GM12878 (cell line): ENCODE measurements at regions not wholly inside any gene's neighbourhood (a gene's known extent, or its start where the extent isn't known, plus 50 kb on each side); places are given as distances from the start of the nearest gene placed in this dataset.

Experiments used
- ATAC-seq: fragments of 200-7000 bp; cut with Tn5 transposase; 3 replicates; pipeline ENCODE4 v1.9.1; 2020; ENCODE audit warnings: mild to moderate bottlenecking, moderate library complexity
- BruUV-seq: library from RNA; stranded (reverse); fragments of 400-500 nt; replicated peaks from 2 replicates; lab custom pipeline; 2021; lab: Mats Ljungman, UMichigan
- CTCF ChIA-PET: fragments of 300-600 bp; sonication (Branson Sonifier 250); formaldehyde crosslinking; extraction: SDS; loops from one replicate; lab custom pipeline; 2021; ENCODE audit warnings: inconsistent platforms; lab: Yijun Ruan, JAX
- POLR2A ChIA-PET: fragments of 350-600 bp; formaldehyde crosslinking; extraction: SDS; loops from one replicate; lab custom pipeline; 2021; ENCODE audit warnings: inconsistent platforms; lab: Charles Lee
- RAD21 ChIA-PET: fragments of 300-600 bp; sonication (Branson Sonifier 250); formaldehyde crosslinking; loops from one replicate; lab custom pipeline; 2023; ENCODE audit warnings: antibody characterized with exemption; ENCODE audit not compliant: unreplicated experiment; lab: Charles Lee
- SMC1A ChIA-PET: fragments of 300-600 bp; sonication (Branson Sonifier 250); formaldehyde crosslinking; loops from one replicate; lab custom pipeline; 2023; ENCODE audit not compliant: unreplicated experiment, uncharacterized antibody; lab: Charles Lee
- DNase-seq: peaks from one replicate; pipeline ENCODE4 v3.0.0-alpha.2; 2011; ENCODE audit warnings: low read depth, low spot score
- FAIRE-seq: peaks from 3 replicates; lab custom pipeline; 2011; peaks lifted over from hg19 to GRCh38; lab: Jason Lieb, UNC
- H2AFZ ChIP-seq: 2 replicates; pipeline ENCODE4 v1.6.0; 2011; ENCODE audit warnings: low read depth, low read length, control low read depth; ENCODE audit not compliant: control insufficient read depth
- H3K27ac ChIP-seq: 2 replicates; pipeline ENCODE4 v1.5.1; 2011; ENCODE audit warnings: control low read depth; ENCODE audit not compliant: control insufficient read depth, insufficient read depth
- H3K27me3 ChIP-seq, 2 experiments: replicated peaks in 1 of 2; 2 replicates each; pipeline versions ENCODE4 v1.6.0 to v1.6.1; 2011; ENCODE audit warnings: low read length in 1 of 2; ENCODE audit not compliant: control insufficient read depth in 2 of 2, insufficient read depth in 2 of 2
- H3K36me3 ChIP-seq, 2 experiments: 2 replicates each; pipeline ENCODE4 v1.5.1; 2011; ENCODE audit warnings: low read length in 1 of 2; ENCODE audit not compliant: control insufficient read depth in 2 of 2, insufficient read depth in 2 of 2
- H3K4me1 ChIP-seq: 2 replicates; pipeline ENCODE4 v1.6.1; 2011; ENCODE audit warnings: mild to moderate bottlenecking, low read length, moderate library complexity, mixed read lengths; ENCODE audit not compliant: control insufficient read depth, insufficient read depth
- H3K4me2 ChIP-seq: 2 replicates; pipeline ENCODE4 v1.6.0; 2011; ENCODE audit warnings: control low read depth; ENCODE audit not compliant: control insufficient read depth, insufficient read depth
- H3K4me3 ChIP-seq: fragments of 200-600 bp; sonication (generic); 2 replicates; pipeline ENCODE4 v1.5.1; 2016
- H3K79me2 ChIP-seq: 2 replicates; pipeline ENCODE4 v1.6.0; 2011; ENCODE audit warnings: low read length; ENCODE audit not compliant: control insufficient read depth, insufficient read depth
- H3K9ac ChIP-seq: 2 replicates; pipeline ENCODE4 v1.8.0; 2011; ENCODE audit warnings: low read length, control low read depth, mixed read lengths; ENCODE audit not compliant: control insufficient read depth, insufficient read depth
- H3K9me3 ChIP-seq: replicated peaks from 3 replicates; pipeline ENCODE4 v1.5.1; 2011; ENCODE audit warnings: mild to moderate bottlenecking, low read length; ENCODE audit not compliant: control insufficient read depth, insufficient read depth
- H4K20me1 ChIP-seq: 2 replicates; pipeline ENCODE4 v1.6.0; 2011; ENCODE audit not compliant: control insufficient read depth, insufficient read depth
- FOXK2 ChIP-seq: fragments of 450-650 bp; IDR thresholded peaks from 2 replicates; pipeline ENCODE4 v1.6.1; 2017; ENCODE audit warnings: mild to moderate bottlenecking, moderate library complexity
- MYC ChIP-seq: IDR thresholded peaks from 2 replicates; pipeline ENCODE4 v1.6.1; 2011; ENCODE audit warnings: mild to moderate bottlenecking, low read length, moderate library complexity, inconsistent platforms; ENCODE audit not compliant: insufficient read depth, insufficient replicate concordance, insufficient read length, severe bottlenecking
- RUNX3 ChIP-seq: IDR thresholded peaks from 2 replicates; pipeline ENCODE4 v1.6.1; 2012; ENCODE audit warnings: low read length, inconsistent platforms
- TCF12 ChIP-seq: IDR thresholded peaks from 2 replicates; pipeline ENCODE4 v1.6.1; 2011; ENCODE audit warnings: low read depth, mild to moderate bottlenecking, low read length
- WRNIP1 ChIP-seq: IDR thresholded peaks from 2 replicates; pipeline ENCODE4 v1.6.1; 2011; ENCODE audit warnings: low read depth, low read length, improper control_type of control experiment, borderline replicate concordance
- WGBS: methylation state at CpG from one replicate; pipeline ENCODE4 v1.1.6; 2016; ENCODE audit warnings: low lambda C conversion rate; ENCODE audit not compliant: insufficient replicate concordance, insufficient coverage; ENCODE audit errors: missing lambda C conversion rate; 5-methylcytosine and 5-hydroxymethylcytosine counted together
- in situ Hi-C: fragments of 300-500 bp; cut with MboI; formaldehyde crosslinking; loops from 9 replicates; pipeline ENCODE4 v1.14.3; 2018; ENCODE audit warnings: mixed read lengths
- intact Hi-C: fragments of 100-400 bp; cut with micrococcal nuclease; formaldehyde crosslinking; loops from one replicate; pipeline ENCODE4 v1.14.2; 2022; ENCODE audit not compliant: unreplicated experiment
- TF ChIP-seq, protein P1 (sequence below), 3 experiments: IDR thresholded peaks in 2 of 3; conservative IDR thresholded peaks in 1 of 3; 2 replicates each; pipeline ENCODE4 v1.5.1; 2011; ENCODE audit warnings: low read depth in 3 of 3, low read length in 3 of 3, mild to moderate bottlenecking in 3 of 3, control low read depth in 2 of 3, moderate library complexity in 2 of 3, inconsistent platforms in 1 of 3, mixed read lengths in 1 of 3; ENCODE audit not compliant: control insufficient read depth in 2 of 3, insufficient read depth in 1 of 3; ENCODE audit errors: extremely low read depth in 1 of 3
- TF ChIP-seq, protein P2 (sequence below): fragments of 450-650 bp; IDR thresholded peaks from 2 replicates; pipeline ENCODE4 v1.6.1; 2016; ENCODE audit warnings: mild to moderate bottlenecking
- TF ChIP-seq, protein P3 (sequence below): fragments of 450-650 bp; IDR thresholded peaks from 2 replicates; pipeline ENCODE4 v1.6.1; 2017; ENCODE audit warnings: mild to moderate bottlenecking

DNA sequence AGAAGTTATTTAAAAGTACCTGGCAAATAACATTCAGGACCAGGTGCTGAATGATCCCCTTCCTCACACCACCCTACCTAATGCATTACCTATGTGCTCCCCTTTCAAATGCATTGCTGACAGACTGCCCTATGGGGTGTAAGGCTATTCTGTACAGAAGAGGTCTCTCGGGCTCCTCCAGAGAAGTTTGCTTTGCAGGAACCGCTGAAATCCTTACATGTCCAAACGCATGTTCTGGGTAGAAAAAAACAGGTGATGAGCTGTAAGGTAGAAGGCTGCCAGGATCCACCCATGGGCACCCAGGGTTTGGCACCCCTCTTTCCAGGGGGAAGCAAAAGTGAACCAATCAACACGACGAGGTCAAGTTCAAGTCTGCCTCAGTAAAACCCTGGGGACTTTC is 58.3 kb upstream of the TARBP1 start:
- in situ Hi-C loops, result no loop called here
- POLR2A ChIA-PET, result no interaction called here

More for the DNA sequence above, 58.3 kb upstream of the TARBP1 start:
- Histone ChIP-seq H3K4me3 (no peak overlapping the region), H3K4me2 (no peak overlapping the region), H3K9me3 (no peaks in the 10 kb centered on the region), H3K9ac (no peak overlapping the region), H3K27me3 (no peaks in the 10 kb centered on the region), H3K36me3 (no peaks in the 10 kb centered on the region), H4K20me1 (no peaks in the 10 kb centered on the region), H2AFZ (no peak overlapping the region), H3K27ac (no peak overlapping the region), H3K4me1 (no peaks in the 10 kb centered on the region), H3K79me2 (no peaks in the 10 kb centered on the region)
- CTCF ChIA-PET, result interaction anchor here (1.4 kb wide), 1 partner anchor 16 kb away, joined by 5 read pairs; no protein-coding TSS in a partner anchor
- ATAC-seq, result no peak
- no TSS peak for BruUV-seq
- SMC1A ChIA-PET, result interaction anchor here (1.5 to 3.1 kb wide), 3 partner anchors 7 to 29 kb away, joined by 3 to 20 read pairs (median 6); no protein-coding TSS in a partner anchor
- no peak for DNase-seq
- RAD21 ChIA-PET, result interaction anchor here (0.9 to 3.6 kb wide), 4 partner anchors 11 to 46 kb away, joined by 3 to 11 read pairs (median 6); no protein-coding TSS in a partner anchor
- WGBS, result 27% methylated on average over 5 of the region's 5 CpGs
- no peak for TF ChIP-seq MYC
- no peak for TF ChIP-seq WRNIP1
- no peak for TF ChIP-seq FOXK2
- no peak for TF ChIP-seq TCF12
- no peak for TF ChIP-seq RUNX3
- TF ChIP-seq, protein P1, sequence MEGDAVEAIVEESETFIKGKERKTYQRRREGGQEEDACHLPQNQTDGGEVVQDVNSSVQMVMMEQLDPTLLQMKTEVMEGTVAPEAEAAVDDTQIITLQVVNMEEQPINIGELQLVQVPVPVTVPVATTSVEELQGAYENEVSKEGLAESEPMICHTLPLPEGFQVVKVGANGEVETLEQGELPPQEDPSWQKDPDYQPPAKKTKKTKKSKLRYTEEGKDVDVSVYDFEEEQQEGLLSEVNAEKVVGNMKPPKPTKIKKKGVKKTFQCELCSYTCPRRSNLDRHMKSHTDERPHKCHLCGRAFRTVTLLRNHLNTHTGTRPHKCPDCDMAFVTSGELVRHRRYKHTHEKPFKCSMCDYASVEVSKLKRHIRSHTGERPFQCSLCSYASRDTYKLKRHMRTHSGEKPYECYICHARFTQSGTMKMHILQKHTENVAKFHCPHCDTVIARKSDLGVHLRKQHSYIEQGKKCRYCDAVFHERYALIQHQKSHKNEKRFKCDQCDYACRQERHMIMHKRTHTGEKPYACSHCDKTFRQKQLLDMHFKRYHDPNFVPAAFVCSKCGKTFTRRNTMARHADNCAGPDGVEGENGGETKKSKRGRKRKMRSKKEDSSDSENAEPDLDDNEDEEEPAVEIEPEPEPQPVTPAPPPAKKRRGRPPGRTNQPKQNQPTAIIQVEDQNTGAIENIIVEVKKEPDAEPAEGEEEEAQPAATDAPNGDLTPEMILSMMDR (IDR thresholded peaks at IDR 0.05 in 2 of 3, conservative IDR thresholded peaks at IDR 0.05 in 1 of 3; ENCODE audit: control insufficient read depth in 2 of 3, extremely low read depth in 1 of 3, insufficient read depth in 1 of 3, low read depth in 3 of 3, low read length in 3 of 3), result no peak
- TF ChIP-seq, protein P2, sequence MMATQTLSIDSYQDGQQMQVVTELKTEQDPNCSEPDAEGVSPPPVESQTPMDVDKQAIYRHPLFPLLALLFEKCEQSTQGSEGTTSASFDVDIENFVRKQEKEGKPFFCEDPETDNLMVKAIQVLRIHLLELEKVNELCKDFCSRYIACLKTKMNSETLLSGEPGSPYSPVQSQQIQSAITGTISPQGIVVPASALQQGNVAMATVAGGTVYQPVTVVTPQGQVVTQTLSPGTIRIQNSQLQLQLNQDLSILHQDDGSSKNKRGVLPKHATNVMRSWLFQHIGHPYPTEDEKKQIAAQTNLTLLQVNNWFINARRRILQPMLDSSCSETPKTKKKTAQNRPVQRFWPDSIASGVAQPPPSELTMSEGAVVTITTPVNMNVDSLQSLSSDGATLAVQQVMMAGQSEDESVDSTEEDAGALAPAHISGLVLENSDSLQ, result no peak
- TF ChIP-seq, protein P3, sequence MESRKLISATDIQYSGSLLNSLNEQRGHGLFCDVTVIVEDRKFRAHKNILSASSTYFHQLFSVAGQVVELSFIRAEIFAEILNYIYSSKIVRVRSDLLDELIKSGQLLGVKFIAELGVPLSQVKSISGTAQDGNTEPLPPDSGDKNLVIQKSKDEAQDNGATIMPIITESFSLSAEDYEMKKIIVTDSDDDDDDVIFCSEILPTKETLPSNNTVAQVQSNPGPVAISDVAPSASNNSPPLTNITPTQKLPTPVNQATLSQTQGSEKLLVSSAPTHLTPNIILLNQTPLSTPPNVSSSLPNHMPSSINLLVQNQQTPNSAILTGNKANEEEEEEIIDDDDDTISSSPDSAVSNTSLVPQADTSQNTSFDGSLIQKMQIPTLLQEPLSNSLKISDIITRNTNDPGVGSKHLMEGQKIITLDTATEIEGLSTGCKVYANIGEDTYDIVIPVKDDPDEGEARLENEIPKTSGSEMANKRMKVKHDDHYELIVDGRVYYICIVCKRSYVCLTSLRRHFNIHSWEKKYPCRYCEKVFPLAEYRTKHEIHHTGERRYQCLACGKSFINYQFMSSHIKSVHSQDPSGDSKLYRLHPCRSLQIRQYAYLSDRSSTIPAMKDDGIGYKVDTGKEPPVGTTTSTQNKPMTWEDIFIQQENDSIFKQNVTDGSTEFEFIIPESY, result no peak
- intact Hi-C loops, result no loop called here
- FAIRE-seq, result no peak
